HEK293 (cell line): ENCODE measurements at regions not wholly inside any gene's neighbourhood (a gene's known extent, or its start where the extent isn't known, plus 50 kb on each side); places are given as distances from the start of the nearest gene placed in this dataset.

Source experiments
- SALL2 ChIP-seq: fragments of 450-650 bp; formaldehyde crosslinking; IDR thresholded peaks from 2 replicates; pipeline ENCODE4 v1.5.0; 2017; ENCODE audit warnings: missing biosample characterization, mild to moderate bottlenecking, missing genetic modification characterization, borderline replicate concordance
- ZNF610 ChIP-seq: fragments of 450-650 bp; formaldehyde crosslinking; IDR thresholded peaks from 2 replicates; pipeline ENCODE4 v1.5.1; 2016; ENCODE audit warnings: missing biosample characterization, missing genetic modification characterization, borderline replicate concordance
- ZSCAN16 ChIP-seq: fragments of 450-650 bp; formaldehyde crosslinking; IDR thresholded peaks from 2 replicates; pipeline ENCODE4 v1.5.1; 2016; ENCODE audit warnings: missing biosample characterization, missing genetic modification characterization
- TF ChIP-seq, protein P1 (sequence below): fragments of 450-650 bp; formaldehyde crosslinking; IDR thresholded peaks from 2 replicates; pipeline ENCODE4 v1.5.1; 2016; ENCODE audit warnings: missing biosample characterization, missing genetic modification characterization, low read depth
- TF ChIP-seq, protein P2 (sequence below): fragments of 450-650 bp; formaldehyde crosslinking; IDR thresholded peaks from 2 replicates; pipeline ENCODE4 v1.5.1; 2016; ENCODE audit warnings: missing biosample characterization, missing genetic modification characterization
- TF ChIP-seq, protein P3 (sequence below): fragments of 450-650 bp; IDR thresholded peaks from 2 replicates; pipeline ENCODE4 v1.5.1; 2018; ENCODE audit warnings: missing biosample characterization, mild to moderate bottlenecking, missing genetic modification characterization
- TF ChIP-seq, protein P4 (sequence below): fragments of 450-650 bp; formaldehyde crosslinking; IDR thresholded peaks from 2 replicates; pipeline ENCODE4 v1.5.1; 2016; ENCODE audit warnings: missing biosample characterization, missing genetic modification characterization

DNA sequence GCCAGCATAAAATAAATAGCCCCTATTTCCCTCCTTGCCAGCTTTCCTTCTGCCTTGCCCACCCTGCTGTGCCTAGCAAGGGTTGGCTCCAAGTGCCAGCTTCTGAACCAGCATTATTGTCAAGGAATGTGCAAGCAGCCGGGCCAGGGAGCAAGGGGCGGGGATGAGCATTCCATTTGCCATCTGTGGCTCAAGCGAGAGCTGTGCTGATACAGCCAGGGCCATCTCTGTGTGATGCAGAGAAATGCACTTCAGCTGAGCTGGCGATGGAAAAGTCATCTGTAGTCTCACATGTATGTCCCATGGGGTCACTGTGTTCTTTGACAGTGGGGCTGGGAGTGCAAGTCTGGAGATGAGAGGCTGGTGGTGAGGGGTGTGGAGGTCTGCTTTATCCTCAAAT lies 137.3 kb downstream of the SUDS3 start:
- TF ChIP-seq, protein P1, sequence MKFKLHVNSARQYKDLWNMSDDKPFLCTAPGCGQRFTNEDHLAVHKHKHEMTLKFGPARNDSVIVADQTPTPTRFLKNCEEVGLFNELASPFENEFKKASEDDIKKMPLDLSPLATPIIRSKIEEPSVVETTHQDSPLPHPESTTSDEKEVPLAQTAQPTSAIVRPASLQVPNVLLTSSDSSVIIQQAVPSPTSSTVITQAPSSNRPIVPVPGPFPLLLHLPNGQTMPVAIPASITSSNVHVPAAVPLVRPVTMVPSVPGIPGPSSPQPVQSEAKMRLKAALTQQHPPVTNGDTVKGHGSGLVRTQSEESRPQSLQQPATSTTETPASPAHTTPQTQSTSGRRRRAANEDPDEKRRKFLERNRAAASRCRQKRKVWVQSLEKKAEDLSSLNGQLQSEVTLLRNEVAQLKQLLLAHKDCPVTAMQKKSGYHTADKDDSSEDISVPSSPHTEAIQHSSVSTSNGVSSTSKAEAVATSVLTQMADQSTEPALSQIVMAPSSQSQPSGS (tag by site-specific recombination) = no peak
- TF ChIP-seq ZSCAN16 (tag by site-specific recombination) (no peak), SALL2 (no peak), ZNF610 (tag by site-specific recombination) (no peak)
- TF ChIP-seq, protein P2, sequence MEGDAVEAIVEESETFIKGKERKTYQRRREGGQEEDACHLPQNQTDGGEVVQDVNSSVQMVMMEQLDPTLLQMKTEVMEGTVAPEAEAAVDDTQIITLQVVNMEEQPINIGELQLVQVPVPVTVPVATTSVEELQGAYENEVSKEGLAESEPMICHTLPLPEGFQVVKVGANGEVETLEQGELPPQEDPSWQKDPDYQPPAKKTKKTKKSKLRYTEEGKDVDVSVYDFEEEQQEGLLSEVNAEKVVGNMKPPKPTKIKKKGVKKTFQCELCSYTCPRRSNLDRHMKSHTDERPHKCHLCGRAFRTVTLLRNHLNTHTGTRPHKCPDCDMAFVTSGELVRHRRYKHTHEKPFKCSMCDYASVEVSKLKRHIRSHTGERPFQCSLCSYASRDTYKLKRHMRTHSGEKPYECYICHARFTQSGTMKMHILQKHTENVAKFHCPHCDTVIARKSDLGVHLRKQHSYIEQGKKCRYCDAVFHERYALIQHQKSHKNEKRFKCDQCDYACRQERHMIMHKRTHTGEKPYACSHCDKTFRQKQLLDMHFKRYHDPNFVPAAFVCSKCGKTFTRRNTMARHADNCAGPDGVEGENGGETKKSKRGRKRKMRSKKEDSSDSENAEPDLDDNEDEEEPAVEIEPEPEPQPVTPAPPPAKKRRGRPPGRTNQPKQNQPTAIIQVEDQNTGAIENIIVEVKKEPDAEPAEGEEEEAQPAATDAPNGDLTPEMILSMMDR (tag by site-specific recombination) = no peak
- TF ChIP-seq, protein P3, sequence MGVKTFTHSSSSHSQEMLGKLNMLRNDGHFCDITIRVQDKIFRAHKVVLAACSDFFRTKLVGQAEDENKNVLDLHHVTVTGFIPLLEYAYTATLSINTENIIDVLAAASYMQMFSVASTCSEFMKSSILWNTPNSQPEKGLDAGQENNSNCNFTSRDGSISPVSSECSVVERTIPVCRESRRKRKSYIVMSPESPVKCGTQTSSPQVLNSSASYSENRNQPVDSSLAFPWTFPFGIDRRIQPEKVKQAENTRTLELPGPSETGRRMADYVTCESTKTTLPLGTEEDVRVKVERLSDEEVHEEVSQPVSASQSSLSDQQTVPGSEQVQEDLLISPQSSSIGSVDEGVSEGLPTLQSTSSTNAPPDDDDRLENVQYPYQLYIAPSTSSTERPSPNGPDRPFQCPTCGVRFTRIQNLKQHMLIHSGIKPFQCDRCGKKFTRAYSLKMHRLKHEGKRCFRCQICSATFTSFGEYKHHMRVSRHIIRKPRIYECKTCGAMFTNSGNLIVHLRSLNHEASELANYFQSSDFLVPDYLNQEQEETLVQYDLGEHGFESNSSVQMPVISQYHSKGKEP (tag by site-specific recombination) = no peak
- TF ChIP-seq, protein P4, sequence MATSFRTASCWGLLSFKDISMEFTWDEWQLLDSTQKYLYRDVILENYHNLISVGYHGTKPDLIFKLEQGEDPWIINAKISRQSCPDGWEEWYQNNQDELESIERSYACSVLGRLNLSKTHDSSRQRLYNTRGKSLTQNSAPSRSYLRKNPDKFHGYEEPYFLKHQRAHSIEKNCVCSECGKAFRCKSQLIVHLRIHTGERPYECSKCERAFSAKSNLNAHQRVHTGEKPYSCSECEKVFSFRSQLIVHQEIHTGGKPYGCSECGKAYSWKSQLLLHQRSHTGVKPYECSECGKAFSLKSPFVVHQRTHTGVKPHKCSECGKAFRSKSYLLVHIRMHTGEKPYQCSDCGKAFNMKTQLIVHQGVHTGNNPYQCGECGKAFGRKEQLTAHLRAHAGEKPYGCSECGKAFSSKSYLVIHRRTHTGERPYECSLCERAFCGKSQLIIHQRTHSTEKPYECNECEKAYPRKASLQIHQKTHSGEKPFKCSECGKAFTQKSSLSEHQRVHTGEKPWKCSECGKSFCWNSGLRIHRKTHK = no peak
